GM12891 (cell line): ENCODE measurements at regions not wholly inside any gene's neighbourhood (a gene's known extent, or its start where the extent isn't known, plus 50 kb on each side); places are given as distances from the start of the nearest gene placed in this dataset.

Source experiments
- DNase-seq: peaks from one replicate; pipeline ENCODE4 v3.0.0; 2011; ENCODE audit warnings: low spot score; ENCODE audit not compliant: insufficient read length
- FAIRE-seq: peaks from 2 replicates; lab custom pipeline; 2011; peaks lifted over from hg19 to GRCh38; lab: Jason Lieb, UNC
- PAX5 ChIP-seq: IDR thresholded peaks from 2 replicates; pipeline ENCODE4 v1.6.1; 2011; ENCODE audit warnings: low read length, moderate library complexity, mild to moderate bottlenecking; ENCODE audit not compliant: insufficient read depth, severe bottlenecking
- POLR2A ChIP-seq: IDR thresholded peaks from 2 replicates; pipeline ENCODE4 v1.6.1; 2011; ENCODE audit warnings: low read depth, low read length, control low read depth
- POLR2AphosphoS5 ChIP-seq: IDR thresholded peaks from 2 replicates; pipeline ENCODE4 v1.6.1; 2011; ENCODE audit warnings: low read depth, low read length, control low read depth
- POU2F2 ChIP-seq: IDR thresholded peaks from 2 replicates; pipeline ENCODE4 v1.6.1; 2011; ENCODE audit warnings: low read depth, mild to moderate bottlenecking, control low read depth, low read length, moderate library complexity
- SPI1 ChIP-seq: IDR thresholded peaks from 2 replicates; pipeline ENCODE4 v1.6.1; 2011; ENCODE audit warnings: low read depth, low read length, control low read depth
- TAF1 ChIP-seq: IDR thresholded peaks from 2 replicates; pipeline ENCODE4 v1.6.1; 2011; ENCODE audit warnings: low read depth, low read length, control low read depth

- TF ChIP-seq POU2F2: no peak
- no peak for TF ChIP-seq PAX5
- TF ChIP-seq POLR2A: no peak
- no peak for TF ChIP-seq SPI1
- TF ChIP-seq POLR2AphosphoS5: no peak
- no peak for TF ChIP-seq TAF1
- DNase-seq (no peak), FAIRE-seq (no peak)
Measured at GRCh38 chr12:34399631-34400410, 377.5 kb downstream of the ALG10 start.

DNA sequence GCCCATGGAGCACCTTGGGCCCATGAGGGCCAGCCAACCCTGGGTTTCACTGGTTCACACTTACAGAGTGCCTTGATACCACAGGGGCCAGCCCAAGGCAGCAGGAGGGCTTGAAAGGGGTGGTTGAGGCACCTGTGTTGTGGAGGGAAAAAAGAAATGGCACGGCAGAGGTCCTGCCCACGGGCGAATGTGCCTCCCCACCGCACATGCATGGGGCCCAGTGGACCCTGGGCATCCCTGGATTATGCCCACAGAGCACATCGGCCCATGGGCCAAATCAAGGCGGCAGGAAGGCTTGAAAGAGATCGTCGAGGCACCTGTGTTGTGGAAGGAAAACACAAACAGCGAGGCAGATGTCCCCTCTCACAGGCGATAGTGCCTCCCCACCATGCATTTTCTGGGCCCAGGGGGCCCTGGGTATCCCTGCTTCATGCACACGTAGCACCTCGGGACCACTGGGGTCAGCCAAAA is 378.1 kb downstream of the ALG10 start:
- FAIRE-seq (no peak), DNase-seq (no peak)
- TF ChIP-seq PAX5 (no peak), POU2F2 (no peak), POLR2A (no peak), TAF1 (no peak)

DNA sequence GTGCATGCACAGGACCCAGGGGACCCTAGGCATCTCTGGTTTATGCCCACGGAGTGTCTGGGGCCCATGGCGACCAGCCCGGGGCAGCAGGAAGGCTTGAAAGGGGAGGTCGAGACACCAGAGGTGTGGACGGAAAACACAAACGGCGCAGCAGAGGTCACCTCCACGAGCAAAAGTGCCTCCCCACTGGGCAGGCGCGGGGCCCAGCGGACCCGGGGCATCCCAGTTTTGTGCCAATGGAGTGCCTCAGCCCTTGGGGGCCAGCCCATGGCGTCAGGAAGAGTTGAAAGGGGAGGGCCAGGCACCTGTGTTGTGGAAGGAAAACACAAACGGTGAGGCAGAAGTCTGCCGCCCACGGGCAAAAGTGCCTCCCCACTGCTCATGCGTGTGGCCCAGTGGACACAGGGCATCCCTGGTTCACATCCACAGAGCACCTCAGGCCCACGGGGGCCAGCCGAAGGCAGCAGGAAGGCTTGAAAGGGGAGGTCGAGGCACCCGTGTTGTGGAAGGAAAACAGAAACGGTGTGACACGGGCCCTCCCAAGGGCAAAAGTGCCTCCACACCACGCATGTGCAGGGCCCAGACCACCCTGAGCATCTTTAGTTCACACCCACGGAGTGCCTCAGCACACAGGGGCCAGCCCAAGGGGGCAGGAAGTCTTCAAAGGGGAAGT is 378.8 kb downstream of the ALG10 start:
- DNase-seq (no peak), FAIRE-seq (no peak)
- no peak for TF ChIP-seq TAF1
- no peak for TF ChIP-seq POLR2A
- no peak for TF ChIP-seq SPI1
- TF ChIP-seq PAX5: no peak
- no peak for TF ChIP-seq POLR2AphosphoS5
- no peak for TF ChIP-seq POU2F2

GRCh38 chr12:34401659-34402227 is 379.4 kb downstream of the ALG10 start:
- FAIRE-seq (no peak), DNase-seq (no peak)
- TF ChIP-seq POU2F2 (no peak), SPI1 (no peak), PAX5 (no peak), POLR2A (no peak), POLR2AphosphoS5 (no peak), TAF1 (no peak)

DNA sequence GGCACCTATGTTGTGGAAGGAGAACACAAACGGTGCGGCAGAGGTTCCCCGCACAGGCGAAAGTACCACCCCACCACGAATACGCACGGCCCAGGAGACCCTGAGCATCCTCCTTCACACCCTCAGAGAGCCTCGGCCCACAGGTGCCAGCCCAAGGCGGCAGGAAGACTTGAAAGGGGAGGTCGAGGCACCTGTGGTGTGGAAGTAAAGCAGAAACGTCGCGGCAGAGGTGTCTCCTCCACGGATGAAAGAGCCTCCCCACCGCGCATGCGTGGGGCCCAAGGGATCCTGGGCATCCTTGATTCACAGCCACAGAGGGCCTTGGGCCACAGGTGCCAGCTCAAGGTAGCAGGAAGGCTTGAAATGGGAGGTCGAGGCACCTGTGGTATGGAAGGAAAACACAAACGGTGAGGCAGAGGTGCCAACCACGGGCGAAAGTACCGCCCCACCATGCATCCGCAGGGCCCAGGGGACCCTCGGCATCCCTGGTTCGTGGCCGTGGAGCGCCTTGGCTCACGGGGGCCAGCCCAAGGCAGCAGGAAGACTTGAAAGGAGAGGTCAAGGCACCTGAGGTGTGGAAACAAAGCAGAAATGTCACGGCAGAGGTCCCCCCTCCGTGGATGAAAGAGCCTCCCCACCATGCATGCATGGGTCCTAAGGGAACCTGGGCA is 380.1 kb downstream of the ALG10 start:
- DNase-seq (no peak), FAIRE-seq (no peak)
- TF ChIP-seq PAX5 (no peak), POLR2A (no peak), SPI1 (no peak), POLR2AphosphoS5 (no peak), TAF1 (no peak), POU2F2 (no peak)

GRCh38 chr12:34402899-34403705 is 380.8 kb downstream of the ALG10 start:
- no peak for FAIRE-seq
- TF ChIP-seq PAX5 (no peak), SPI1 (no peak)
- no peak for DNase-seq

GRCh38 chr12:34403706-34404376 is 381.5 kb downstream of the ALG10 start:
- TF ChIP-seq PAX5 (no peak), POLR2AphosphoS5 (no peak), POU2F2 (no peak), SPI1 (no peak), POLR2A (no peak), TAF1 (no peak)
- no peak for FAIRE-seq
- no peak for DNase-seq
